ENCODE measurements at regions not wholly inside any gene's neighbourhood (a gene's known extent, or its start where the extent isn't known, plus 50 kb on each side); places are given as distances from the start of the nearest gene placed in this dataset.
"Not testable (repeated sequence)": the region's sequence is repeated elsewhere in the genome, so short reads cannot be mapped to it uniquely, and the experiment has no call there.

DNA sequence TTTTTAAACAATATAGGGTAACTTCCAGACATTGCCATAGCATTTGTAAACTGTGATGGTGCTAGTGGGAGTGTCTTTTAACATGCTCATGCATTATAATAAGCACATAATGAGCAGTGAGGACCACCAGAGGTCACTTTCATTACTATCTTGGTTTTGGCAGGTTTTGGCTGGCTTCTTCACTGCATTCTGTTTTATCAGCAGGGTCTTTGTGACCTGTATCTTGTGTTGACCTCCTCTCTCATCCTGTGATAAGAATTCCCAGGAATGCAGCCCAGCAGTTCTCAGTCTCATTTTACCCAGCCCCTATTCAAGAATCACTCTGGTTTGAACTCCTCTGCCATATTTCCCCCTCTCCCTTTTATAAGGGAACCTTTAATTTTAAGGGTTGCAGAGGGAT, 91.3 kb downstream of the ZNF467 start:
- TF ChIP-seq, protein P1, sequence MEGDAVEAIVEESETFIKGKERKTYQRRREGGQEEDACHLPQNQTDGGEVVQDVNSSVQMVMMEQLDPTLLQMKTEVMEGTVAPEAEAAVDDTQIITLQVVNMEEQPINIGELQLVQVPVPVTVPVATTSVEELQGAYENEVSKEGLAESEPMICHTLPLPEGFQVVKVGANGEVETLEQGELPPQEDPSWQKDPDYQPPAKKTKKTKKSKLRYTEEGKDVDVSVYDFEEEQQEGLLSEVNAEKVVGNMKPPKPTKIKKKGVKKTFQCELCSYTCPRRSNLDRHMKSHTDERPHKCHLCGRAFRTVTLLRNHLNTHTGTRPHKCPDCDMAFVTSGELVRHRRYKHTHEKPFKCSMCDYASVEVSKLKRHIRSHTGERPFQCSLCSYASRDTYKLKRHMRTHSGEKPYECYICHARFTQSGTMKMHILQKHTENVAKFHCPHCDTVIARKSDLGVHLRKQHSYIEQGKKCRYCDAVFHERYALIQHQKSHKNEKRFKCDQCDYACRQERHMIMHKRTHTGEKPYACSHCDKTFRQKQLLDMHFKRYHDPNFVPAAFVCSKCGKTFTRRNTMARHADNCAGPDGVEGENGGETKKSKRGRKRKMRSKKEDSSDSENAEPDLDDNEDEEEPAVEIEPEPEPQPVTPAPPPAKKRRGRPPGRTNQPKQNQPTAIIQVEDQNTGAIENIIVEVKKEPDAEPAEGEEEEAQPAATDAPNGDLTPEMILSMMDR (IDR thresholded peaks at IDR 0.05) = no peak
- ATAC-seq (ENCODE audit: low FRiP score) (no peak), DNase-seq (ENCODE audit: low spot score) (no peak)

DNA sequence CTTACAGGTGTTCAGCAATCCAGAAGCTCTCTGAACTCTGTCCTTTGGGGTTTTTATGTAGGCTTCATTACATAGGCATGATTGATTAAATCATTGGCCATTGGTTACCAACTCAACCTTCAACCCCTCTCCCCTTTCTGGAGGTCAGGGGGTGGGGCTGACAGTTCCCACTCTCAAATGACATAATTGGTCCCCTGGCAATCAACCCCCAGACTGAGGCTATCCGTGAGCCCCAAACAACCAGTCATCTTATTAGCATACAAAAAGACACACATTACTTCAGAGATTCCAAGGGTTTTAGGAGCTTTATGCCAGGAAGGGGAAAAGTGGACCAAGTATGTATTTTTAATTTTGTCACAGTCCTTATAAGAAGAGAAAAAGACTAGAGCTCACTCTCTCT, 92.1 kb downstream of the ZNF467 start:
- ATAC-seq (ENCODE audit: low FRiP score) = no peak
- TF ChIP-seq, protein P1 (IDR thresholded peaks at IDR 0.05) = no peak

DNA sequence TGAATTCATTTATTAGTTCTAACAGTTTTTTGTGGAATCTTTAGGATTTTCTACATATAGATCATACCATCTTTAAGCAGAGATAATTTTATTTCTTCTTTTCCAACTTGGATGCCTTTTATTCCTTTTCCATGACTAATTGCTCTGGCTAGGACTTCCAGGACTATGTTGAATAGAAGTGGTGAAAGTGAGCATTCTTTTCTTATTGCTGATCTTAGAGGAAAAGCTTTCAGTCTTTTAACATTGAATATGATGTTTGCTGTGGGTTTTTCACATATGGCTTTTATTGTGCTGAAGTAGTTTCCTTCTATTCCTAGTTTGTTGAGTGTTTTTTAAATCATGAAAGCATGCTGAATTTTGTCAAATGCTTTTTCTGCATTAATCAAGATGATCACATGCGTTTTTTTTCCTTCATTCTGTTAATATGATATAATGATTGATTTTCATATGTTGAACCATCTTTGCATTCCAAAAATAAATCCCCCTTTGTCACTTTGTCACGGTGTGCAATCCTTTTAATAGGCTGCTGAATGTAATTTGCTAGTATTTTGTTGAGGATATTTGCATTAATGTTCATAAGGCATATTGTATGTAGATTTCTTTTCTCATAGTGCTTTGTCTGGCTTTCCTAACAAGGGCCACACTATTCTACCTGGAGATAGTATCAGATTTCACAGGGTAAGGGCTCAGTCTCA, 92.9 kb downstream of the ZNF467 start:
- DNase-seq (ENCODE audit: low spot score) (no peak), ATAC-seq (ENCODE audit: low FRiP score) (no peak)
- TF ChIP-seq, protein P1 (IDR thresholded peaks at IDR 0.05) = no peak

More for the DNA sequence above, 92.1 kb downstream of the ZNF467 start:
- no peak for DNase-seq (ENCODE audit: low spot score)

DNA sequence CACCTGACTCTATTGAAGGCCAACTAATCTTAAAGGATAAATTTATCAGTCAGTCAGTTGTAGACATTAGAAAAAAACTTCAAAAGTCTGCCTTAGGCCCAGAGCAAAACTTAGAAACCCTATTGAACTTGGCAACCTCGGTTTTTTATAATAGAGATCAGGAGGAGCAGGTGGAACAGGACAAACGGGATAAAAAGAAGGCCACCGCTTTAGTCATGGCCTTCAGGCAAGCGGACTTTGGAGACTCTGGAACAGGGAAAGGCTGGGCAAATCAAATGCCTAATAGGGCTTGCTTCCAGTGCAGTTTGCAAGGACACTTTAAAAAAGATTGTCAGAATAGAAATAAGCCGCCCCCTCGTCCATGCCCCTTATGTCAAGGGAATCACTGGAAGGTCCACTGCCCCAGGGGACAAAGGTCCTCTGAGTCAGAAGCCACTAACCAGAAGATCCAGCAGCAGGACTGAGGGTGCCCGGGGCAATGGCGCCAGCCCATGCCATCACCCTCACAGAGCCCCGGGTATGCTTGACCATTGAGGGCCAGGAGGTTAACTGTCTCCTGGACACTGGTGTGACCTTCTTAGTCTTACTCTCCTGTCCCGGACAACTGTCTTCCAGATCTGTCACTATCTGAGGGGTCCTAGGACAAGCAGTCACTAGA, 98.5 kb downstream of the ZNF467 start:
- DNase-seq (ENCODE audit: low spot score); ATAC-seq (ENCODE audit: low FRiP score): not testable (repeated sequence)

DNA sequence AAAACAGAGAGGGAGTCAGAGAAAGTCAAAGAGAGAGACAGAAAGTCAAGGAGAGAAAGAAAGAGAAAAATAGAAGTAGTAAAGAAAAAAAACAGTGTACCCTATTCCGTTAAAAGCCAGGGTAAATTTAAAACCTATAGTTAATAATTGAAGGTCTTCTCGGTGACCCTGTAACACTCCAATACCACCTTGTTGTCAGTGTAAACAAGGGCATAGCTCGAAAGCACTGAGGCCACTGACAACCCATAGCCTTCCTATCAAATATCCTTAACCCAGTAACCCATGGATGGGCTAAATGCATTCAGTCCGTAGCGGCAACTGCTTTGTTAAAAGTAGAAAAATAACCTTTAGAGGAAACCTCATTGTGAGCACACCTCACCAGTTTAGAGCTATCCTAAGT, 100.4 kb downstream of the ZNF467 start:
- TF ChIP-seq, protein P1 (IDR thresholded peaks at IDR 0.05) = no peak
- no peak for ATAC-seq (ENCODE audit: low FRiP score)
- DNase-seq (ENCODE audit: low spot score) = no peak

DNA sequence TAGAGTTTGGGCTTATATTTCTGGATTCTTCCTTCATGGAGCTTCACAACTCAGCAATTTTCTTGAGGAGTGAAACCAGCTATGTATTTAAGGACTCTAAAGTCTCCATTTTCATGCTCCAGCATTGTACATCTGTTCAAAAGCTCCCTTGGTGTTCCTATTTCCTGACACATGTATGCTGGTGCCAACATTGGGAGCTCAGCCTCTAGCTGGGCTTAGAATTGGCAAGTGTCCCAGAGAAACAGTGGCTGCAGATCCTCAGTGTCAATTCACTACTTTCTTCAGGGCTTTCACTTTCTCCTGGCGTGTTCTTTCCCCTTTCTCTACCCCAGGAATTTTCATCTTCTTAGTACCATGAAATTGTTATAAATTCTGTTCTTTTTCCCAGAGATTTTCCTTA, 103.1 kb downstream of the ZNF467 start:
- ATAC-seq (ENCODE audit: low FRiP score) (no peak), DNase-seq (ENCODE audit: low spot score) (no peak)
- TF ChIP-seq, protein P1 (IDR thresholded peaks at IDR 0.05) = no peak

DNA sequence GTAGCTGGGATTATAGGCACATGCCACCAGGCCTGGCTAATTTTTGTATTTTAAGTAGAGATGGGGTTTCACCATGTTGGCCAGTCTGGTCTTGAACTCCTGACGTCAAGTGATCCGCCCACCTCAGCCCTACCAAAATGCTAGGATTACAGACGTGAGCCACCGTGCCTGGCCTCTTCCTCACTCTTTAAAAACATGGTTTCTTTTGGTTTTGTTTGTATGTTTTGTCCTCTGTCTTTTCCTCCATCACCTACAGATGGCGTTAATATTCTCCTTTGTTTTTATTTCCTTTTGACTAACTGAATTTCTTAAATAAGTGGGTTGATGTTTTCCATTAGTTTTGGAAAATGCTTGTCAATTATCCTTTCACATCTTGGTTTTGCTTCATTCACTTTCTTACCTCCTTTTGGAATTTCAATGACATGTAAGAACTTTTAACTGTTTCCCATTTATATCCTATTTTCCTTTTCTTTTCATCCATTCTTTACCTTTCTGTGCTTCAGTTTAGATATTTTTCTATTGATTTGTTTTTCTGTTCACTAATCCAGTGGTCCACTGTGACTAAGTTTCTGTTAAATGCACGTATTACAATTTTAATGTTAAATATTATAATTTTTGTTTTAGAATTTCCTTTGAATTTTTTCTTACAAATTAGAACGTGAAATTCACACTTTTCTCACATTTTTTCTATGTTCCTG, 104.1 kb downstream of the ZNF467 start:
- ATAC-seq (ENCODE audit: low FRiP score) = no peak
- TF ChIP-seq, protein P1 (IDR thresholded peaks at IDR 0.05) = no peak
- no peak for DNase-seq (ENCODE audit: low spot score)
